H9 (cell line): ENCODE measurements at regions not wholly inside any gene's neighbourhood (a gene's known extent, or its start where the extent isn't known, plus 50 kb on each side); places are given as distances from the start of the nearest gene placed in this dataset.

Source experiments
- DNase-seq: peaks from one replicate; pipeline ENCODE4 v3.0.0-alpha.2; 2017
- H2AFZ ChIP-seq: one replicate; pipeline ENCODE4 v1.6.1; 2013; ENCODE audit warnings: mild to moderate bottlenecking, low read length, control low read depth, moderate library complexity
- H2AK5ac ChIP-seq: 2 replicates; pipeline ENCODE4 v1.6.1; 2013; ENCODE audit warnings: low read length, control low read depth, mixed read lengths; ENCODE audit not compliant: insufficient read length
- H2BK120ac ChIP-seq: one replicate; pipeline ENCODE4 v1.6.1; 2013; ENCODE audit warnings: low read depth, mild to moderate bottlenecking, low read length, control low read depth, inconsistent platforms; ENCODE audit not compliant: poor library complexity, severe bottlenecking
- H2BK12ac ChIP-seq: 2 replicates; pipeline ENCODE4 v1.6.1; 2013; ENCODE audit warnings: low read length, control low read depth, mixed read lengths, low read depth; ENCODE audit not compliant: insufficient read length
- H2BK15ac ChIP-seq: 2 replicates; pipeline ENCODE4 v1.6.1; 2013; ENCODE audit warnings: low read depth, low read length, control low read depth
- H2BK20ac ChIP-seq: one replicate; pipeline ENCODE4 v1.6.1; 2013; ENCODE audit warnings: low read depth, mild to moderate bottlenecking, low read length, control low read depth, inconsistent platforms; ENCODE audit not compliant: poor library complexity, severe bottlenecking
- H2BK5ac ChIP-seq: 2 replicates; pipeline ENCODE4 v1.6.1; 2013; ENCODE audit warnings: low read length, control low read depth, mixed read lengths; ENCODE audit not compliant: insufficient read length
- H3K14ac ChIP-seq: 2 replicates; pipeline ENCODE4 v1.6.1; 2013; ENCODE audit warnings: low read length, control low read depth; ENCODE audit not compliant: insufficient read depth
- H3K18ac ChIP-seq: 2 replicates; pipeline ENCODE4 v1.6.1; 2013; ENCODE audit warnings: low read depth, mild to moderate bottlenecking, mixed read lengths, low read length, control low read depth; ENCODE audit not compliant: insufficient read length
- H3K23ac ChIP-seq: 2 replicates; pipeline ENCODE4 v1.6.1; 2013; ENCODE audit warnings: low read length, control low read depth, mixed read lengths, low read depth; ENCODE audit not compliant: insufficient read length
- H3K23me2 ChIP-seq: 2 replicates; pipeline ENCODE4 v1.6.1; 2013; ENCODE audit warnings: low read depth, mild to moderate bottlenecking, mixed read lengths, low read length, control low read depth; ENCODE audit not compliant: insufficient read length, poor library complexity, severe bottlenecking
- H3K27ac ChIP-seq: 2 replicates; pipeline ENCODE4 v1.5.1; 2013; ENCODE audit warnings: low read length, control low read depth, mixed read lengths, low read depth; ENCODE audit not compliant: insufficient read length
- H3K27me3 ChIP-seq: 2 replicates; pipeline ENCODE4 v1.6.1; 2013; ENCODE audit warnings: low read length, control low read depth, inconsistent platforms; ENCODE audit not compliant: insufficient read depth
- H3K4ac ChIP-seq: 2 replicates; pipeline ENCODE4 v1.6.1; 2013; ENCODE audit warnings: low read depth, mild to moderate bottlenecking, control low read depth, inconsistent platforms, low read length, moderate library complexity
- H3K4me1 ChIP-seq: 2 replicates; pipeline ENCODE4 v1.6.1; 2013; ENCODE audit warnings: low read length, control low read depth, inconsistent platforms; ENCODE audit not compliant: insufficient read depth
- H3K4me2 ChIP-seq: 2 replicates; pipeline ENCODE4 v1.6.1; 2013; ENCODE audit warnings: low read length, control low read depth, mixed read lengths; ENCODE audit not compliant: insufficient read length, insufficient read depth
- H3K56ac ChIP-seq: 2 replicates; pipeline ENCODE4 v1.6.1; 2013; ENCODE audit warnings: low read depth, mild to moderate bottlenecking, mixed read lengths, low read length, control low read depth; ENCODE audit not compliant: insufficient read length
- H3K79me1 ChIP-seq: 2 replicates; pipeline ENCODE4 v1.6.1; 2013; ENCODE audit warnings: low read depth, mild to moderate bottlenecking, moderate library complexity, low read length, control low read depth, inconsistent platforms; ENCODE audit not compliant: insufficient read depth, poor library complexity, severe bottlenecking
- H3K79me2 ChIP-seq: 2 replicates; pipeline ENCODE4 v1.6.1; 2013; ENCODE audit warnings: low read length, control low read depth, inconsistent platforms; ENCODE audit not compliant: insufficient read depth
- H3K9ac ChIP-seq: 2 replicates; pipeline ENCODE4 v1.6.1; 2013; ENCODE audit warnings: low read length, control low read depth, mixed read lengths; ENCODE audit not compliant: insufficient read length; ENCODE audit errors: extremely low read depth
- H3K9me3 ChIP-seq: one replicate; pipeline ENCODE4 v1.6.1; 2013; ENCODE audit warnings: low read depth, low read length, inconsistent platforms; ENCODE audit not compliant: control insufficient read depth
- H3T11ph ChIP-seq: one replicate; pipeline ENCODE4 v1.6.1; 2013; ENCODE audit warnings: mild to moderate bottlenecking, low read length, control low read depth, inconsistent platforms
- H4K20me1 ChIP-seq: one replicate; pipeline ENCODE4 v1.6.1; 2013; ENCODE audit not compliant: control insufficient read depth, insufficient read length, insufficient read depth
- H4K5ac ChIP-seq: 2 replicates; pipeline ENCODE4 v1.6.1; 2013; ENCODE audit warnings: low read depth, mild to moderate bottlenecking, mixed read lengths, low read length, control low read depth; ENCODE audit not compliant: insufficient read length
- H4K8ac ChIP-seq: replicated peaks from 2 replicates; pipeline ENCODE4 v1.6.1; 2013; ENCODE audit warnings: low read length, control low read depth, mixed read lengths, low read depth; ENCODE audit not compliant: insufficient read length
- H4K91ac ChIP-seq: 2 replicates; pipeline ENCODE4 v1.6.1; 2013; ENCODE audit warnings: low read depth, mild to moderate bottlenecking, moderate library complexity, mixed read lengths, low read length, control low read depth; ENCODE audit not compliant: insufficient read length
- H3K27ac Mint-ChIP-seq, 3 experiments: 2 replicates in 2 of 3; 3 replicates in 1 of 3; pipeline ENCODE4 v1.8.0; 2020 to 2021; ENCODE audit warnings: mixed read lengths in 3 of 3, mild to moderate bottlenecking in 1 of 3, moderate library complexity in 1 of 3
- H3K27me3 Mint-ChIP-seq: 2 replicates; pipeline ENCODE4 v1.8.0; 2021; ENCODE audit warnings: low read depth, mild to moderate bottlenecking, moderate library complexity, mixed read lengths
- H3K36me3 Mint-ChIP-seq, 3 experiments: 2 replicates in 2 of 3; 3 replicates in 1 of 3; pipeline ENCODE4 v1.8.0; 2020 to 2021; ENCODE audit warnings: low read depth in 3 of 3, mixed read lengths in 3 of 3; ENCODE audit not compliant: insufficient read depth in 1 of 3
- H3K4me1 Mint-ChIP-seq, 2 experiments: 2 replicates each; pipeline ENCODE4 v1.8.0; 2020; ENCODE audit warnings: mixed read lengths in 2 of 2
- H3K4me3 Mint-ChIP-seq, 2 experiments: 2 replicates in 1 of 2; 3 replicates in 1 of 2; pipeline ENCODE4 v1.8.0; 2020 to 2021; ENCODE audit warnings: mild to moderate bottlenecking in 2 of 2, mixed read lengths in 2 of 2, moderate library complexity in 1 of 2
- H3K9me3 Mint-ChIP-seq, 2 experiments: 2 replicates in 1 of 2; 3 replicates in 1 of 2; pipeline ENCODE4 v1.8.0; 2020; ENCODE audit warnings: mild to moderate bottlenecking in 2 of 2, mixed read lengths in 2 of 2, moderate library complexity in 1 of 2
- WGBS: extraction: QIAGEN DNeasy Blood & Tissue Kit; methylation state at CpG from one replicate; pipeline ENCODE4 v1.1.7; 2013; ENCODE audit warnings: missing lambda C conversion rate, low lambda C conversion rate, mixed read lengths; ENCODE audit not compliant: insufficient read length; ENCODE audit errors: extremely low coverage; 5-methylcytosine and 5-hydroxymethylcytosine counted together
- TF ChIP-seq, protein P1 (sequence below): fragments of 200-600 bp; sonication (generic); conservative IDR thresholded peaks from 3 replicates; pipeline ENCODE4 v1.8.0; 2021; ENCODE audit warnings: antibody characterized with exemption, mild to moderate bottlenecking

DNA sequence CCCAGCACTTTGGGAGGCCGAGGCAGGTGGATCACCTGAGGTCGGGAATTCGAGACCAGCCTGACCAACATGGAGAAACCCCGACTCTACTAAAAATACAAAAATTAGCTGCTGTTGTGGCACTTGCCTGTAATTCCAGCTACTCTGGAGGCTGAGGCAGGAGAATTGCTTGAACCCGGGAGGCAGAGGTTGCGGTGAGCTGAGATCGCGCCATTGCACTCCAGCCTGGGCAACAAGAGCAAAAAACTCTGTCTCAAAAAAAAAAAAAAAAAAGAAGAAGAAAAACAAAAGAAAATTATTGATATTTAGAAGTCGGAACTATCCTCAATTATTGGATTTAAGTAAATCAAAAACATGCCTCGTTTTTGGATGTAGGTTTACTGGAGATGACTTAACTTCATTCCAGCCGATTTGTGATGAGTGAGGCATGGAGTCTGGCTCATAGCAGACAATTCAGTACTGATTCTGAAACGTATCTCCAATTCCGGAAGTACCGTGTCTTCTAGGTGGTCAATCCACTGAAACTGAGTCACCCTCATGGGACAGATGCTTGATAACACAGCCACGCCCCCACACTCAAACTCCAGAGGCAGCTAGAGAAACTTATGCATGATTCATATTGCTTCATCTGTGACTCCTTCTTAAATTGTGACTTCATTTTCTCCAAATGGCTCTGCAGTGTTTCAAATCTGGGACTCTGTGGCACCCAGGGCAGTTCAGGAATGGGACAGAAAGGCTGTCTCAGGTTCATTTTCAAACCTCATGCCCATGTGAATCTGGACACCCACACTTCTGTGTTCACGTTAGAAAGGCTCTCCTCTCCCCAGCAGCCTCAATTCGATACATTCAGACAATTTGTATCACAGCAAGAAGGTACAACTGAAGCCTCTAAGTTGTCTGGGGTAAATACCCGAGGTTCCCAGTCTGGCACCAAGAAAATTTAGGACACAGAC lies 110.4 kb upstream of the ARMC2 start:
- no peak overlapping the region for H2AK5ac ChIP-seq
- H2AFZ ChIP-seq = no peak overlapping the region
- no peak for DNase-seq
- H3K23ac ChIP-seq = no peak overlapping the region
- H2BK12ac ChIP-seq = no peak overlapping the region
- H3K27me3 ChIP-seq = no peaks in the 10 kb centered on the region
- H2BK5ac ChIP-seq = no peak overlapping the region
- no peaks in the 10 kb centered on the region for H3K36me3 Mint-ChIP-seq
- no peak overlapping the region for H2BK15ac ChIP-seq
- H4K20me1 ChIP-seq = no peaks in the 10 kb centered on the region
- peaks cover 2% of the 10 kb centered on the region; the same call in 1 of the 2 replicates for H3K4me1 ChIP-seq
- no CpG with 5 or more reads among the region's 18 CpGs for WGBS
- no peak overlapping the region for H3K27ac ChIP-seq
- no peaks in the 10 kb centered on the region; a peak in 1 of 5 replicates for H3K9me3 Mint-ChIP-seq
- H4K8ac ChIP-seq = no peak overlapping the region
- H3T11ph ChIP-seq = no peak overlapping the region
- H2BK20ac ChIP-seq = no peak overlapping the region
- no peak overlapping the region for H4K91ac ChIP-seq
- H4K5ac ChIP-seq = no peak overlapping the region
- no peak overlapping the region for H3K18ac ChIP-seq
- TF ChIP-seq, protein P1, sequence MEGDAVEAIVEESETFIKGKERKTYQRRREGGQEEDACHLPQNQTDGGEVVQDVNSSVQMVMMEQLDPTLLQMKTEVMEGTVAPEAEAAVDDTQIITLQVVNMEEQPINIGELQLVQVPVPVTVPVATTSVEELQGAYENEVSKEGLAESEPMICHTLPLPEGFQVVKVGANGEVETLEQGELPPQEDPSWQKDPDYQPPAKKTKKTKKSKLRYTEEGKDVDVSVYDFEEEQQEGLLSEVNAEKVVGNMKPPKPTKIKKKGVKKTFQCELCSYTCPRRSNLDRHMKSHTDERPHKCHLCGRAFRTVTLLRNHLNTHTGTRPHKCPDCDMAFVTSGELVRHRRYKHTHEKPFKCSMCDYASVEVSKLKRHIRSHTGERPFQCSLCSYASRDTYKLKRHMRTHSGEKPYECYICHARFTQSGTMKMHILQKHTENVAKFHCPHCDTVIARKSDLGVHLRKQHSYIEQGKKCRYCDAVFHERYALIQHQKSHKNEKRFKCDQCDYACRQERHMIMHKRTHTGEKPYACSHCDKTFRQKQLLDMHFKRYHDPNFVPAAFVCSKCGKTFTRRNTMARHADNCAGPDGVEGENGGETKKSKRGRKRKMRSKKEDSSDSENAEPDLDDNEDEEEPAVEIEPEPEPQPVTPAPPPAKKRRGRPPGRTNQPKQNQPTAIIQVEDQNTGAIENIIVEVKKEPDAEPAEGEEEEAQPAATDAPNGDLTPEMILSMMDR = no peak
- H3K9ac ChIP-seq = no peak overlapping the region
- no peak overlapping the region for H3K4me3 Mint-ChIP-seq
- H3K79me2 ChIP-seq = no peaks in the 10 kb centered on the region
- peaks cover 21% of the 10 kb centered on the region for H3K27me3 Mint-ChIP-seq
- H3K56ac ChIP-seq = no peak overlapping the region
- H3K4me2 ChIP-seq = no peak overlapping the region
- H3K9me3 ChIP-seq = no peaks in the 10 kb centered on the region
- H3K27ac Mint-ChIP-seq = peak overlapping the region in 1 of 3 experiments; percentile 49; a peak in 1 of 7 replicates
- no peaks in the 10 kb centered on the region for H3K79me1 ChIP-seq
- no peak overlapping the region for H2BK120ac ChIP-seq
- H3K23me2 ChIP-seq = no peaks in the 10 kb centered on the region
- peaks cover 37 to 42% of the 10 kb centered on the region in 2 experiments for H3K4me1 Mint-ChIP-seq
- no peak overlapping the region for H3K4ac ChIP-seq
- H3K14ac ChIP-seq = no peak overlapping the region
